Astrocyte of the spinal cord (primary cell): ENCODE measurements at regions not wholly inside any gene's neighbourhood (a gene's known extent, or its start where the extent isn't known, plus 50 kb on each side); places are given as distances from the start of the nearest gene placed in this dataset.

Experiments
- DNase-seq: peaks from one replicate; pipeline ENCODE4 v3.0.0; 2011; ENCODE audit warnings: low read depth, low spot score
- H3K4me3 ChIP-seq: 2 replicates; pipeline ENCODE4 v1.5.1; 2011; ENCODE audit warnings: low read depth, mild to moderate bottlenecking, low read length, moderate library complexity
- CTCF ChIP-seq: IDR thresholded peaks from 2 replicates; pipeline ENCODE4 v1.5.1; 2012; ENCODE audit warnings: low read depth, mild to moderate bottlenecking, low read length, inconsistent platforms
- in situ Hi-C: cut with HindIII; loops from 2 replicates; pipeline ENCODE4 v1.10.0; 2017; ENCODE audit warnings: low sequenced_read_pairs

DNA sequence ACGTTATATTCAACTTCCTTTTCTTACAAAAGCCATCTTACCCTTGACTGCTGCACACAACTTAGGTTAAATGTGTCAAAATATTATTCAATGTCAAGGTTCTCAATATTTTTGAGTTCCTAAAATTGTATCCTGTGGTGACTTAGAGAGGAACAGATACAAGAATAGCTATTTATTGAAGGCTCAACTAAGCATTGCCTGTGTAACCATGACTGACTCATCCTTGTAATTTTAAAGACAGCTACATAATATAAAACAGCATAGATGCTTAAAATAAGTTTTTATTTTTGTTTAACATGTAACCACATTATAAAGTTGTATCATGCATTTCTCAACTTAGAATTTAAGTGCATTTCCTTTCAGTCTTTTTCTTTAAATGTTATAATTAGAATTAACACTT, 312.9 kb upstream of the RGMB start:
- no peak for TF ChIP-seq CTCF
- no peak for DNase-seq
- in situ Hi-C loops, result no loop called here
- H3K4me3 ChIP-seq, result no peak overlapping the region

- in situ Hi-C loops, result no loop called here
- H3K4me3 ChIP-seq, result no peak overlapping the region
- no peak for TF ChIP-seq CTCF
- DNase-seq, result no peak
Measured at GRCh38 chr5:98461485-98461884, 312.0 kb upstream of the RGMB start.

GRCh38 chr5:98463222-98463621, 310.2 kb upstream of the RGMB start:
- TF ChIP-seq CTCF, result no peak
- H3K4me3 ChIP-seq, result no peak overlapping the region
- in situ Hi-C loops, result no loop called here
- no peak for DNase-seq

GRCh38 chr5:98463676-98464075, 309.8 kb upstream of the RGMB start:
- H3K4me3 ChIP-seq, result no peak overlapping the region
- in situ Hi-C loops, result no loop called here
- TF ChIP-seq CTCF, result no peak
- no peak for DNase-seq

- in situ Hi-C loops, result no loop called here
- no peak for TF ChIP-seq CTCF
- no peak overlapping the region for H3K4me3 ChIP-seq
- DNase-seq, result no peak
Measured at GRCh38 chr5:98464737-98465330, 308.6 kb upstream of the RGMB start.

DNA sequence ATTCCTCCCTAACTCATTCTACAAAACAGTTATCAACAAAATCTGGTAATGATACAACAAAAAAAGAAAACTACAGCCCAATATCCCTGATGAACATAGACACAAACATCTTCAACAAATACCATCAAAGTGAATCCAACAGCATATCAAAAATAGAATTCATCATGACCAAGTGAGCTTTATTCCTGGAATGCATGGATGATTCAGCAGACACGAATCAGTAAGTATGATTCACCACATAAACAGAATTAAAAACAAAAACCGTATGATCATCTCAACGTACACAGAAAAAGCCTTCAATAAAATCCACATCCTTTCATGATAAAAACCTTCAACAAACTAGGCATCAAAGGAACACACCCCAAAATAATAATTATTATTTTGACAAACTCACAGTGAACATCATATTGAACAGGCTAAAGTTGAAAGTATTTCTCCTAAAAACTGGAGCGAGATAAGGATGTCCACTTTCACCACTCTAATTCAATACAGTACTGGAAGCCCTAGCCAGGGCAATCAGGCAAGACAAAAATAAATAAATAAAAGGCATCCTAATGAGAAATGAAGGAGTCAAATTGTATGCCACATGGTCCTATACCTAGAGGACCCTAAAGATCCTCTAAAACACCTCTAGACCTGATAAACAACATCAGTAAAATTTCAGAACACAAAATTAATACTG, 305.1 kb upstream of the RGMB start:
- no peak overlapping the region for H3K4me3 ChIP-seq
- DNase-seq, result peak; percentile 79
- no peak for TF ChIP-seq CTCF
- in situ Hi-C loops, result no loop called here
